Iris pigment epithelial cell (primary cell): ENCODE measurements at regions not wholly inside any gene's neighbourhood (a gene's known extent, or its start where the extent isn't known, plus 50 kb on each side); places are given as distances from the start of the nearest gene placed in this dataset.
"Not testable (repeated sequence)": the region's sequence is repeated elsewhere in the genome, so short reads cannot be mapped to it uniquely, and the experiment has no call there.

Source experiments
- DNase-seq: peaks from one replicate; pipeline ENCODE4 v3.0.0-alpha.2; 2011; ENCODE audit warnings: low read depth

GRCh38 chr15:87477026-87477425, 779.5 kb downstream of the NTRK3 start:
- no peak for DNase-seq

- peak; percentile 2 for DNase-seq
Measured at GRCh38 chr15:87470923-87471322, 785.6 kb downstream of the NTRK3 start.

- DNase-seq = not testable (repeated sequence)
Measured at GRCh38 chr15:87463956-87464355, 792.6 kb downstream of the NTRK3 start.

- no peak for DNase-seq
Measured at GRCh38 chr15:87461631-87462030, 794.9 kb downstream of the NTRK3 start.

GRCh38 chr15:87454860-87455259, 801.7 kb downstream of the NTRK3 start:
- no peak for DNase-seq

- no peak for DNase-seq
Measured at GRCh38 chr15:87450314-87450713, 806.2 kb downstream of the NTRK3 start.

GRCh38 chr15:87439090-87439489, 817.4 kb downstream of the NTRK3 start:
- no peak for DNase-seq

- no peak for DNase-seq
Measured at GRCh38 chr15:87433871-87434270, 822.7 kb downstream of the NTRK3 start.

GRCh38 chr15:87429754-87430153, 826.8 kb downstream of the NTRK3 start:
- no peak for DNase-seq

- DNase-seq = no peak
Measured at GRCh38 chr15:87420017-87420416, 836.5 kb downstream of the NTRK3 start.

- no peak for DNase-seq
Measured at GRCh38 chr15:87419344-87419743, 837.2 kb downstream of the NTRK3 start.

- no peak for DNase-seq
Measured at GRCh38 chr15:87416591-87417257, 839.8 kb downstream of the NTRK3 start.

GRCh38 chr15:87408902-87409301, 847.6 kb downstream of the NTRK3 start:
- no peak for DNase-seq

GRCh38 chr15:87403973-87404372, 852.6 kb downstream of the NTRK3 start:
- DNase-seq = no peak

- DNase-seq = no peak
Measured at GRCh38 chr15:87401973-87402372, 854.6 kb downstream of the NTRK3 start.

- no peak for DNase-seq
Measured at GRCh38 chr15:87394676-87395075, 861.9 kb downstream of the NTRK3 start.

- DNase-seq = no peak
Measured at GRCh38 chr15:87387766-87388165, 868.8 kb downstream of the NTRK3 start.

- no peak for DNase-seq
Measured at GRCh38 chr15:87374339-87374738, 882.2 kb downstream of the NTRK3 start.

- peak; percentile 96 for DNase-seq
Measured at GRCh38 chr15:87369269-87369668, 887.3 kb downstream of the NTRK3 start.

- DNase-seq = peak; percentile 17
Measured at GRCh38 chr15:87368511-87368910, 888.0 kb downstream of the NTRK3 start.

- peak; percentile 82 for DNase-seq
Measured at GRCh38 chr15:87365186-87365585, 891.4 kb downstream of the NTRK3 start.

- no peak for DNase-seq
Measured at GRCh38 chr15:87362531-87362930, 894.0 kb downstream of the NTRK3 start.

GRCh38 chr15:87357637-87358313, 898.8 kb downstream of the NTRK3 start:
- DNase-seq = no peak

GRCh38 chr15:87355946-87356345, 900.6 kb downstream of the NTRK3 start:
- DNase-seq = no peak
